Motor neuron (in vitro differentiated cells): ENCODE measurements at regions not wholly inside any gene's neighbourhood (a gene's known extent, or its start where the extent isn't known, plus 50 kb on each side); places are given as distances from the start of the nearest gene placed in this dataset.
A peak's percentile ranks its signal among the peaks of the same experiment; 100 is the strongest.

Experiments
- ATAC-seq, 8 experiments: fragments of 200-7000 bp; cut with Tn5 transposase; replicated peaks in 6 of 8; 2 replicates each; pipeline ENCODE4 v1.8.0; 2021; ENCODE audit warnings: mild to moderate bottlenecking in 8 of 8, moderate library complexity in 8 of 8
- H3K27ac ChIP-seq, 2 donors: fragments of 250-450 bp; sonication (Bioruptor Pico); 2 replicates each; pipeline ENCODE4 v1.9.0; 2021; ENCODE audit warnings: antibody characterized with exemption in 2 of 2, mild to moderate bottlenecking in 2 of 2, moderate library complexity in 1 of 2
- H3K4me1 ChIP-seq, 2 donors: fragments of 250-450 bp; sonication (Bioruptor Pico); replicated peaks in 1 of 2; 2 replicates each; pipeline ENCODE4 v1.6.1; 2021; ENCODE audit warnings: antibody characterized with exemption in 2 of 2, mild to moderate bottlenecking in 2 of 2, moderate library complexity in 1 of 2
- H3K4me3 ChIP-seq, 5 donors: fragments of 250-450 bp; sonication (Bioruptor Pico); 2 replicates each; pipeline ENCODE4 v1.9.0; 2021; ENCODE audit warnings: antibody characterized with exemption in 5 of 5, mild to moderate bottlenecking in 5 of 5, moderate library complexity in 4 of 5
- WGBS, 10 experiments: fragments of 450-650 bp; shearing (Covaris generic); methylation state at CpG; one replicate each; pipeline ENCODE4 v1.0.0; 2022; 5-methylcytosine and 5-hydroxymethylcytosine counted together
- in situ Hi-C, 9 experiments: fragments of 400-800 bp; cut with MboI; loops; one replicate each; pipeline ENCODE4 v1.15.0; 2021; ENCODE audit warnings: low sequenced_read_pairs in 9 of 9, low pct_unique_long_range_greater_than_20kb in 2 of 9; ENCODE audit not compliant: unreplicated experiment in 9 of 9

GRCh38 chrX:21266949-21267348, 107.3 kb upstream of the CNKSR2 start:
- Histone ChIP-seq H3K27ac (no peak overlapping the region), H3K4me3 (no peak overlapping the region), H3K4me1 (no peaks in the 10 kb centered on the region)
- ATAC-seq, result no peak
- 40 to 100% (median 56%) methylated on average over 1 of the region's 1 CpG; no CpG with 5 or more reads in 5 of the 10 experiments for WGBS, 10 experiments
- in situ Hi-C loops, result no loop called here

GRCh38 chrX:21276736-21277433, 97.3 kb upstream of the CNKSR2 start:
- WGBS, 10 experiments, result 0 to 100% (median 80%) methylated on average over 1 to 3 of the region's 8 CpGs; no CpG with 5 or more reads in 5 of the 10 experiments
- Histone ChIP-seq H3K4me3 (no peak overlapping the region), H3K27ac (no peak overlapping the region), H3K4me1 (no peaks in the 10 kb centered on the region)
- in situ Hi-C loops, result no loop called here
- no peak for ATAC-seq

- H3K27ac ChIP-seq, result no peak overlapping the region
- no peak overlapping the region for H3K4me3 ChIP-seq
- peak in 2 of 8 experiments; percentile 61 to 80 for ATAC-seq
- 0 to 80% (median 28%) methylated on average over 1 to 2 of the region's 2 CpGs; no CpG with 5 or more reads in 6 of the 10 experiments for WGBS, 10 experiments
- in situ Hi-C loops, result no loop called here
- H3K4me1 ChIP-seq, result no peaks in the 10 kb centered on the region
Measured at GRCh38 chrX:21289232-21289631, 85.0 kb upstream of the CNKSR2 start.

GRCh38 chrX:21295246-21295820, 78.9 kb upstream of the CNKSR2 start:
- Histone ChIP-seq H3K4me3 (no peak overlapping the region), H3K27ac (no peak overlapping the region), H3K4me1 (no peaks in the 10 kb centered on the region)
- in situ Hi-C loops, result no loop called here
- ATAC-seq, result no peak
- 0 to 63% (median 60%) methylated on average over 1 to 9 of the region's 12 CpGs; no CpG with 5 or more reads in 7 of the 10 experiments for WGBS, 10 experiments

- Histone ChIP-seq H3K4me1 (no peaks in the 10 kb centered on the region), H3K4me3 (no peak overlapping the region), H3K27ac (no peak overlapping the region)
- in situ Hi-C loops, result no loop called here
- 0 to 88% (median 50%) methylated on average over 1 to 2 of the region's 2 CpGs; no CpG with 5 or more reads in 5 of the 10 experiments for WGBS, 10 experiments
- ATAC-seq, result no peak
Measured at GRCh38 chrX:21305799-21306336, 68.3 kb upstream of the CNKSR2 start.

- in situ Hi-C loops, result no loop called here
- no peak overlapping the region for H3K27ac ChIP-seq
- H3K4me1 ChIP-seq, result no peaks in the 10 kb centered on the region
- ATAC-seq, result no peak
- WGBS, 10 experiments, result 0 to 100% (median 50%) methylated on average over 1 of the region's 3 CpGs; no CpG with 5 or more reads in 7 of the 10 experiments
- no peak overlapping the region for H3K4me3 ChIP-seq
Measured at GRCh38 chrX:21319323-21319722, 54.9 kb upstream of the CNKSR2 start.
